HG03571 (cell line): ENCODE measurements at regions not wholly inside any gene's neighbourhood (a gene's known extent, or its start where the extent isn't known, plus 50 kb on each side); places are given as distances from the start of the nearest gene placed in this dataset.
"Not testable (repeated sequence)": the region's sequence is repeated elsewhere in the genome, so short reads cannot be mapped to it uniquely, and the experiment has no call there.

ENCODE experiments used
- ATAC-seq: cut with Tn5 transposase; IDR thresholded peaks from one replicate; pipeline ENCODE4 v1.9.1; 2021; ENCODE audit not compliant: unreplicated experiment

GRCh38 chr15:62868507-62868906 is 174.0 kb upstream of the TPM1 start:
- ATAC-seq = no peak

- no peak for ATAC-seq
Observed at GRCh38 chr15:62869116-62869515, 173.4 kb upstream of the TPM1 start.

GRCh38 chr15:62870216-62870615 is 172.3 kb upstream of the TPM1 start:
- no peak for ATAC-seq

GRCh38 chr15:62870701-62871100 is 171.8 kb upstream of the TPM1 start:
- not testable (repeated sequence) for ATAC-seq

GRCh38 chr15:62873203-62873602 is 169.3 kb upstream of the TPM1 start:
- no peak for ATAC-seq

GRCh38 chr15:62874064-62874463 is 168.5 kb upstream of the TPM1 start:
- no peak for ATAC-seq

GRCh38 chr15:62874959-62875625 is 167.5 kb upstream of the TPM1 start:
- no peak for ATAC-seq

- no peak for ATAC-seq
Observed at GRCh38 chr15:62875626-62876021, 166.9 kb upstream of the TPM1 start.

GRCh38 chr15:62877276-62877857 is 165.2 kb upstream of the TPM1 start:
- ATAC-seq = no peak

- no peak for ATAC-seq
Observed at GRCh38 chr15:62878070-62878469, 164.5 kb upstream of the TPM1 start.

GRCh38 chr15:62879770-62880169 is 162.8 kb upstream of the TPM1 start:
- no peak for ATAC-seq

GRCh38 chr15:62880278-62880677 is 162.3 kb upstream of the TPM1 start:
- no peak for ATAC-seq

GRCh38 chr15:62881056-62881455 is 161.5 kb upstream of the TPM1 start:
- no peak for ATAC-seq

GRCh38 chr15:62883938-62884479 is 158.5 kb upstream of the TPM1 start:
- no peak for ATAC-seq

GRCh38 chr15:62886431-62887071 is 156.0 kb upstream of the TPM1 start:
- ATAC-seq = no peak

GRCh38 chr15:62887113-62887570 is 155.4 kb upstream of the TPM1 start:
- ATAC-seq = no peak

GRCh38 chr15:62888623-62889022 is 153.9 kb upstream of the TPM1 start:
- no peak for ATAC-seq

GRCh38 chr15:62889141-62889661 is 153.3 kb upstream of the TPM1 start:
- no peak for ATAC-seq

GRCh38 chr15:62889734-62890505 is 152.6 kb upstream of the TPM1 start:
- no peak for ATAC-seq

GRCh38 chr15:62894322-62895085 is 148.0 kb upstream of the TPM1 start:
- no peak for ATAC-seq
